ENCODE measurements at regions not wholly inside any gene's neighbourhood (a gene's known extent, or its start where the extent isn't known, plus 50 kb on each side); places are given as distances from the start of the nearest gene placed in this dataset.

DNA sequence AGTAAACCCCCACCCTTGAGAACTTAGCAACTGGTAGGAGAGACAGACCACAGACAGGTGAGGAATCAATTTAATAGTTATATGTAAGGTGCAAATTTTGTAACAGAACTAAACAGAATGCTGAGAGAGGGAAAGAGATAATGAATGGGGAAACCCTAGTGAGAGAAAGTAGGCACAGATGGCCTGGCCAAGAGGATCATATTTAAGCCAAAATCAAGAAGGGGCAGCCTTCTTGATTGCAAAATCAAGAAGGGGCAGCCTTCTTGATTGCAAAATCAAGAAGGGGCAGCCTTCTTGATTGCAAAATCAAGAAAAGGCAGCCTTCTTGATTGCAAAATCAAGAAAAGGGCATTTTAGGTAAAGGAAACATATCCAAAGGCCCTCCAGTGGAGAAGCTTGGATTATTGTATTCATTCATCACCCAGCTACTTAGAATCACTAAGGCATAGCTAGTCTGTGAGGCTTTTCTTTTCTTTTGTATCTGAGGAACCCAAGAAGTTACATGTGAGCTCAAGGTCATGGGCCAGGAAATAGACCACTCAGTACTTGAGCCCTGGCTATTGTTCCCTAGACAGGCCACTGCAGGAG, 190.6 kb downstream of the CYLD start:
- TF ChIP-seq, protein P1, sequence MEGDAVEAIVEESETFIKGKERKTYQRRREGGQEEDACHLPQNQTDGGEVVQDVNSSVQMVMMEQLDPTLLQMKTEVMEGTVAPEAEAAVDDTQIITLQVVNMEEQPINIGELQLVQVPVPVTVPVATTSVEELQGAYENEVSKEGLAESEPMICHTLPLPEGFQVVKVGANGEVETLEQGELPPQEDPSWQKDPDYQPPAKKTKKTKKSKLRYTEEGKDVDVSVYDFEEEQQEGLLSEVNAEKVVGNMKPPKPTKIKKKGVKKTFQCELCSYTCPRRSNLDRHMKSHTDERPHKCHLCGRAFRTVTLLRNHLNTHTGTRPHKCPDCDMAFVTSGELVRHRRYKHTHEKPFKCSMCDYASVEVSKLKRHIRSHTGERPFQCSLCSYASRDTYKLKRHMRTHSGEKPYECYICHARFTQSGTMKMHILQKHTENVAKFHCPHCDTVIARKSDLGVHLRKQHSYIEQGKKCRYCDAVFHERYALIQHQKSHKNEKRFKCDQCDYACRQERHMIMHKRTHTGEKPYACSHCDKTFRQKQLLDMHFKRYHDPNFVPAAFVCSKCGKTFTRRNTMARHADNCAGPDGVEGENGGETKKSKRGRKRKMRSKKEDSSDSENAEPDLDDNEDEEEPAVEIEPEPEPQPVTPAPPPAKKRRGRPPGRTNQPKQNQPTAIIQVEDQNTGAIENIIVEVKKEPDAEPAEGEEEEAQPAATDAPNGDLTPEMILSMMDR (IDR thresholded peaks at IDR 0.05): no peak
- TF ChIP-seq POLR2A (IDR thresholded peaks at IDR 0.05): no peak

Measured in heart left ventricle (tissue), 13 donors.